ENCODE measurements at regions not wholly inside any gene's neighbourhood (a gene's known extent, or its start where the extent isn't known, plus 50 kb on each side); places are given as distances from the start of the nearest gene placed in this dataset.

DNA sequence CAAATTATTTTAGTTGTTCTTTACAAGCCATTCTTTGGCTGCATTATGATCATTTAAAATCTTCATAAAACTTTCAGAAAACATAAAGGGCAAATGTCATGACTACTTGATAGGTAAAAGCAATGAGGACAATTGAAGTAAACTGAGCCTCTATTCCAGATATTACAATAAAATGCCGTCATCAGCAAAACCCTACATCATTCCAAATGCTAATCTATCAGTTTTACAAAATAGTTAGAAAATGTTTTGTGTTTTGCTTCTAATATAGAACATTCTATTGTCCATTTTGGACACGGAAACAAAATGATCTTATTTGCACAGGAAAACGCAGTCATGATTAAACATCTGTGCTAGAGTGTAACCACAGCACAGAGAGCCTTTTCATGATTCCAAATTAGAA, 1330.6 kb upstream of the ADGRL3 start:
- ATAC-seq (no peak), DNase-seq (ENCODE audit: low spot score) (no peak)
- no peak for TF ChIP-seq JUNB (IDR thresholded peaks at IDR 0.05; ENCODE audit: unreplicated experiment)
- Mint-ChIP-seq H3K27ac (no peak overlapping the region), H3K9me3 (no peaks in the 10 kb centered on the region), H3K4me1 (peaks cover 3% of the 10 kb centered on the region; the same call in 1 of the 3 replicates), H3K36me3 (ENCODE audit: low read depth) (no peaks in the 10 kb centered on the region), H3K4me3 (no peak overlapping the region), H3K27me3 (ENCODE audit: insufficient read depth, low read depth, poor library complexity) (no peaks in the 10 kb centered on the region)
- H3F3A ChIP-seq (replicated peaks; ENCODE audit: low read depth): no peaks in the 10 kb centered on the region
- no peaks in the 10 kb centered on the region for H3K27me3 ChIP-seq (ENCODE audit: insufficient read depth)
- H4K20me1 ChIP-seq (replicated peaks; ENCODE audit: insufficient read depth): no peaks in the 10 kb centered on the region
- H3K4me3 ChIP-seq: no peak overlapping the region
- H3K9me2 ChIP-seq (ENCODE audit: insufficient read depth): no peaks in the 10 kb centered on the region
- no peak overlapping the region for H3K4me2 ChIP-seq
- no peaks in the 10 kb centered on the region for H3K79me2 ChIP-seq (replicated peaks; ENCODE audit: insufficient read depth)
- H3K27ac ChIP-seq (ENCODE audit: low read depth): no peak overlapping the region
- H3K36me3 ChIP-seq (ENCODE audit: insufficient read depth): no peaks in the 10 kb centered on the region
- H2AFZ ChIP-seq: no peak overlapping the region
- H3K4me1 ChIP-seq (ENCODE audit: insufficient read depth): no peaks in the 10 kb centered on the region

DNA sequence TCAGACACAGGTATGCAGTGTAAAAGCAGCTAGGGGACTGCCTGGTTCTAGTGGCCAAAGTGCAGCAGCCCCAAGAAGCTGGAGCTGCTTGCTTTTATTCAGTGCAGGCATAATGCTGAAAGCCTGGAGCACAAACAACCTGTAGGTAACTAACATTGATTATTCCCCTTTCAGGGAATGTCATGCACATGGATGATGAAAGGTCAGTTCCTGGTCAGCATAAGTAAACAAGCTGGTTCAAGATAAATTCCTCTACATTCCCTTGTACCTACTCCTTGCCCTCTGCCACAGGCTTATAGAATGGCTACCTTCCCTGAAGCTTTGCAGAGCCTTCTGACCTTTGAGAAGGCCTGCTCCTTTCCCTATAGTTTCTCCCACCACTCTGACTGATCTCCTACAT, 1318.5 kb upstream of the ADGRL3 start:
- ATAC-seq (no peak), DNase-seq (ENCODE audit: low spot score) (no peak)
- Histone ChIP-seq H3K9me2 (ENCODE audit: insufficient read depth) (no peaks in the 10 kb centered on the region), H3K4me3 (no peak overlapping the region), H3K79me2 (replicated peaks; ENCODE audit: insufficient read depth) (no peaks in the 10 kb centered on the region), H3K4me2 (no peak overlapping the region), H2AFZ (no peak overlapping the region), H3K36me3 (ENCODE audit: insufficient read depth) (no peaks in the 10 kb centered on the region), H4K20me1 (replicated peaks; ENCODE audit: insufficient read depth) (no peaks in the 10 kb centered on the region), H3K27me3 (ENCODE audit: insufficient read depth) (no peaks in the 10 kb centered on the region), H3F3A (replicated peaks; ENCODE audit: low read depth) (no peaks in the 10 kb centered on the region), H3K27ac (ENCODE audit: low read depth) (no peak overlapping the region), H3K4me1 (ENCODE audit: insufficient read depth) (no peaks in the 10 kb centered on the region)
- H3K9me3 Mint-ChIP-seq: no peaks in the 10 kb centered on the region; the same call in 2 of the 3 replicates
- H3K27ac Mint-ChIP-seq: no peak overlapping the region
- TF ChIP-seq, protein P1, sequence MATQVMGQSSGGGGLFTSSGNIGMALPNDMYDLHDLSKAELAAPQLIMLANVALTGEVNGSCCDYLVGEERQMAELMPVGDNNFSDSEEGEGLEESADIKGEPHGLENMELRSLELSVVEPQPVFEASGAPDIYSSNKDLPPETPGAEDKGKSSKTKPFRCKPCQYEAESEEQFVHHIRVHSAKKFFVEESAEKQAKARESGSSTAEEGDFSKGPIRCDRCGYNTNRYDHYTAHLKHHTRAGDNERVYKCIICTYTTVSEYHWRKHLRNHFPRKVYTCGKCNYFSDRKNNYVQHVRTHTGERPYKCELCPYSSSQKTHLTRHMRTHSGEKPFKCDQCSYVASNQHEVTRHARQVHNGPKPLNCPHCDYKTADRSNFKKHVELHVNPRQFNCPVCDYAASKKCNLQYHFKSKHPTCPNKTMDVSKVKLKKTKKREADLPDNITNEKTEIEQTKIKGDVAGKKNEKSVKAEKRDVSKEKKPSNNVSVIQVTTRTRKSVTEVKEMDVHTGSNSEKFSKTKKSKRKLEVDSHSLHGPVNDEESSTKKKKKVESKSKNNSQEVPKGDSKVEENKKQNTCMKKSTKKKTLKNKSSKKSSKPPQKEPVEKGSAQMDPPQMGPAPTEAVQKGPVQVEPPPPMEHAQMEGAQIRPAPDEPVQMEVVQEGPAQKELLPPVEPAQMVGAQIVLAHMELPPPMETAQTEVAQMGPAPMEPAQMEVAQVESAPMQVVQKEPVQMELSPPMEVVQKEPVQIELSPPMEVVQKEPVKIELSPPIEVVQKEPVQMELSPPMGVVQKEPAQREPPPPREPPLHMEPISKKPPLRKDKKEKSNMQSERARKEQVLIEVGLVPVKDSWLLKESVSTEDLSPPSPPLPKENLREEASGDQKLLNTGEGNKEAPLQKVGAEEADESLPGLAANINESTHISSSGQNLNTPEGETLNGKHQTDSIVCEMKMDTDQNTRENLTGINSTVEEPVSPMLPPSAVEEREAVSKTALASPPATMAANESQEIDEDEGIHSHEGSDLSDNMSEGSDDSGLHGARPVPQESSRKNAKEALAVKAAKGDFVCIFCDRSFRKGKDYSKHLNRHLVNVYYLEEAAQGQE (IDR thresholded peaks at IDR 0.05; ENCODE audit: unreplicated experiment): no peak
- TF ChIP-seq, protein P2, sequence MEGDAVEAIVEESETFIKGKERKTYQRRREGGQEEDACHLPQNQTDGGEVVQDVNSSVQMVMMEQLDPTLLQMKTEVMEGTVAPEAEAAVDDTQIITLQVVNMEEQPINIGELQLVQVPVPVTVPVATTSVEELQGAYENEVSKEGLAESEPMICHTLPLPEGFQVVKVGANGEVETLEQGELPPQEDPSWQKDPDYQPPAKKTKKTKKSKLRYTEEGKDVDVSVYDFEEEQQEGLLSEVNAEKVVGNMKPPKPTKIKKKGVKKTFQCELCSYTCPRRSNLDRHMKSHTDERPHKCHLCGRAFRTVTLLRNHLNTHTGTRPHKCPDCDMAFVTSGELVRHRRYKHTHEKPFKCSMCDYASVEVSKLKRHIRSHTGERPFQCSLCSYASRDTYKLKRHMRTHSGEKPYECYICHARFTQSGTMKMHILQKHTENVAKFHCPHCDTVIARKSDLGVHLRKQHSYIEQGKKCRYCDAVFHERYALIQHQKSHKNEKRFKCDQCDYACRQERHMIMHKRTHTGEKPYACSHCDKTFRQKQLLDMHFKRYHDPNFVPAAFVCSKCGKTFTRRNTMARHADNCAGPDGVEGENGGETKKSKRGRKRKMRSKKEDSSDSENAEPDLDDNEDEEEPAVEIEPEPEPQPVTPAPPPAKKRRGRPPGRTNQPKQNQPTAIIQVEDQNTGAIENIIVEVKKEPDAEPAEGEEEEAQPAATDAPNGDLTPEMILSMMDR (conservative IDR thresholded peaks at IDR 0.05; ENCODE audit: low read depth in 2 of 2): no peak
- no peak for TF ChIP-seq NANOG (IDR thresholded peaks at IDR 0.05; ENCODE audit: borderline replicate concordance)
- TF ChIP-seq, protein P3, sequence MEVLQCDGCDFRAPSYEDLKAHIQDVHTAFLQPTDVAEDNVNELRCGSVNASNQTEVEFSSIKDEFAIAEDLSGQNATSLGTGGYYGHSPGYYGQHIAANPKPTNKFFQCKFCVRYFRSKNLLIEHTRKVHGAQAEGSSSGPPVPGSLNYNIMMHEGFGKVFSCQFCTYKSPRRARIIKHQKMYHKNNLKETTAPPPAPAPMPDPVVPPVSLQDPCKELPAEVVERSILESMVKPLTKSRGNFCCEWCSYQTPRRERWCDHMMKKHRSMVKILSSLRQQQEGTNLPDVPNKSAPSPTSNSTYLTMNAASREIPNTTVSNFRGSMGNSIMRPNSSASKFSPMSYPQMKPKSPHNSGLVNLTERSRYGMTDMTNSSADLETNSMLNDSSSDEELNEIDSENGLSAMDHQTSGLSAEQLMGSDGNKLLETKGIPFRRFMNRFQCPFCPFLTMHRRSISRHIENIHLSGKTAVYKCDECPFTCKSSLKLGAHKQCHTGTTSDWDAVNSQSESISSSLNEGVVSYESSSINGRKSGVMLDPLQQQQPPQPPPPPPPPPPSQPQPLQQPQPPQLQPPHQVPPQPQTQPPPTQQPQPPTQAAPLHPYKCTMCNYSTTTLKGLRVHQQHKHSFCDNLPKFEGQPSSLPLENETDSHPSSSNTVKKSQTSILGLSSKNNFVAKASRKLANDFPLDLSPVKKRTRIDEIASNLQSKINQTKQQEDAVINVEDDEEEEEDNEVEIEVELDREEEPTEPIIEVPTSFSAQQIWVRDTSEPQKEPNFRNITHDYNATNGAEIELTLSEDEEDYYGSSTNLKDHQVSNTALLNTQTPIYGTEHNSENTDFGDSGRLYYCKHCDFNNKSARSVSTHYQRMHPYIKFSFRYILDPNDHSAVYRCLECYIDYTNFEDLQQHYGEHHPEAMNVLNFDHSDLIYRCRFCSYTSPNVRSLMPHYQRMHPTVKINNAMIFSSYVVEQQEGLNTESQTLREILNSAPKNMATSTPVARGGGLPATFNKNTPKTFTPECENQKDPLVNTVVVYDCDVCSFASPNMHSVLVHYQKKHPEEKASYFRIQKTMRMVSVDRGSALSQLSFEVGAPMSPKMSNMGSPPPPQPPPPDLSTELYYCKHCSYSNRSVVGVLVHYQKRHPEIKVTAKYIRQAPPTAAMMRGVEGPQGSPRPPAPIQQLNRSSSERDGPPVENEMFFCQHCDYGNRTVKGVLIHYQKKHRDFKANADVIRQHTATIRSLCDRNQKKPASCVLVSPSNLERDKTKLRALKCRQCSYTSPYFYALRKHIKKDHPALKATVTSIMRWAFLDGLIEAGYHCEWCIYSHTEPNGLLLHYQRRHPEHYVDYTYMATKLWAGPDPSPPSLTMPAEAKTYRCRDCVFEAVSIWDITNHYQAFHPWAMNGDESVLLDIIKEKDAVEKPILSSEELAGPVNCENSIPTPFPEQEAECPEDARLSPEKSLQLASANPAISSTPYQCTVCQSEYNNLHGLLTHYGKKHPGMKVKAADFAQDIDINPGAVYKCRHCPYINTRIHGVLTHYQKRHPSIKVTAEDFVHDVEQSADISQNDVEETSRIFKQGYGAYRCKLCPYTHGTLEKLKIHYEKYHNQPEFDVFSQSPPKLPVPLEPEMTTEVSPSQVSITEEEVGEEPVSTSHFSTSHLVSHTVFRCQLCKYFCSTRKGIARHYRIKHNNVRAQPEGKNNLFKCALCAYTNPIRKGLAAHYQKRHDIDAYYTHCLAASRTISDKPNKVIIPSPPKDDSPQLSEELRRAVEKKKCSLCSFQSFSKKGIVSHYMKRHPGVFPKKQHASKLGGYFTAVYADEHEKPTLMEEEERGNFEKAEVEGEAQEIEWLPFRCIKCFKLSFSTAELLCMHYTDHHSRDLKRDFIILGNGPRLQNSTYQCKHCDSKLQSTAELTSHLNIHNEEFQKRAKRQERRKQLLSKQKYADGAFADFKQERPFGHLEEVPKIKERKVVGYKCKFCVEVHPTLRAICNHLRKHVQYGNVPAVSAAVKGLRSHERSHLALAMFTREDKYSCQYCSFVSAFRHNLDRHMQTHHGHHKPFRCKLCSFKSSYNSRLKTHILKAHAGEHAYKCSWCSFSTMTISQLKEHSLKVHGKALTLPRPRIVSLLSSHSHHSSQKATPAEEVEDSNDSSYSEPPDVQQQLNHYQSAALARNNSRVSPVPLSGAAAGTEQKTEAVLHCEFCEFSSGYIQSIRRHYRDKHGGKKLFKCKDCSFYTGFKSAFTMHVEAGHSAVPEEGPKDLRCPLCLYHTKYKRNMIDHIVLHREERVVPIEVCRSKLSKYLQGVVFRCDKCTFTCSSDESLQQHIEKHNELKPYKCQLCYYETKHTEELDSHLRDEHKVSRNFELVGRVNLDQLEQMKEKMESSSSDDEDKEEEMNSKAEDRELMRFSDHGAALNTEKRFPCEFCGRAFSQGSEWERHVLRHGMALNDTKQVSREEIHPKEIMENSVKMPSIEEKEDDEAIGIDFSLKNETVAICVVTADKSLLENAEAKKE (CRISPR knock-in tag; IDR thresholded peaks at IDR 0.05): no peak
- TF ChIP-seq EZH2phosphoT487 (IDR thresholded peaks at IDR 0.05; ENCODE audit: unreplicated experiment): no peak
- no peak for TF ChIP-seq POLR2AphosphoS5 (IDR thresholded peaks at IDR 0.05; ENCODE audit: low read depth)
- TF ChIP-seq EZH2 (IDR thresholded peaks at IDR 0.05; ENCODE audit: low read depth, unreplicated experiment): no peak
- no peak for TF ChIP-seq JUNB (IDR thresholded peaks at IDR 0.05; ENCODE audit: unreplicated experiment)
- no peak for TF ChIP-seq ZNF331 (CRISPR knock-in tag; IDR thresholded peaks at IDR 0.05; ENCODE audit: low read depth)
- H3K4me1 Mint-ChIP-seq: no peaks in the 10 kb centered on the region
- no peaks in the 10 kb centered on the region for H3K36me3 Mint-ChIP-seq (ENCODE audit: low read depth)
- H3K4me3 Mint-ChIP-seq: no peak overlapping the region
- no peaks in the 10 kb centered on the region for H3K27me3 Mint-ChIP-seq (ENCODE audit: insufficient read depth, low read depth, poor library complexity)
